GM19239 (cell line): ENCODE measurements at regions not wholly inside any gene's neighbourhood (a gene's known extent, or its start where the extent isn't known, plus 50 kb on each side); places are given as distances from the start of the nearest gene placed in this dataset.

Source experiments
- DNase-seq: peaks from one replicate; pipeline ENCODE4 v3.0.0; 2011; ENCODE audit warnings: low spot score; ENCODE audit not compliant: insufficient read length
- FAIRE-seq: peaks from 2 replicates; lab custom pipeline; 2011; peaks lifted over from hg19 to GRCh38; lab: Jason Lieb, UNC

- DNase-seq (no peak), FAIRE-seq (no peak)
Observed at GRCh38 chr4:127165971-127166370, 466.8 kb upstream of the INTU start.

DNA sequence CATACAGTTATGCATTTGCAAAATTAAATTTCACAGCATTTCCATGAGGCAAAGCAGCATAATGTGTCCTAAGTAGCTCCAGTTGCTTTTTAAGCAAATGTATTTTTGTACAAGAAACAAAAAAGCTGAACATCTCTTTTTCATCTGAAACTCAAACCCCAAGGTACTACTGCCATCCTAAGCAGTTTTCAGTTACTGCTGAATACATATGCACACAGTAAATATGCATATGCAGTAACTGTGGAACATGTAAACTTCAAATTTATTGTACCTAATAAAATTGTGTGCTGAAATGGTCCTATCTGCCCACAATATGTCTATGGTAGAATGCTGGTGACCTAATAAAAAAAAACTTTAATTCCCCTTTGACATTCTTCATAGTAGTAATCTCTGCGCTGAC lies 458.6 kb upstream of the INTU start:
- FAIRE-seq (no peak), DNase-seq (no peak)

DNA sequence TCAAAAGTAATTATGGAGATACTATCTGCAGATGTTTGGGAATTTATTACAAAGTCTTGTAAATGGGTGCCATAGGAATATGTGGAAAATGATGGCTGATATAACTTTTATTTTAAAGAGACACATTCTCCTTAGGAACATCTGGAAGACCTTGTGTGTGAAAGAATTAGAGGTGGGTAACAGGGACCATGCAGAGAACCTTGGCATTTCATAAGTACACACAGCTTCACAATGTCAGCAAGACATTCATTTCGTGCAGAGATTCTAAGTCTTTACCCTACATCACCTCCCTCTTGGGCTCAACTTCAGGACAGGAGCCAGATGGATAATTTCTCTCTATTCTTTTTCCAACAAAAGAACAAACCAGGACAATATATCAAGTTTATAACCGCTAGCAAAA lies 458.1 kb upstream of the INTU start:
- FAIRE-seq = no peak
- no peak for DNase-seq

DNA sequence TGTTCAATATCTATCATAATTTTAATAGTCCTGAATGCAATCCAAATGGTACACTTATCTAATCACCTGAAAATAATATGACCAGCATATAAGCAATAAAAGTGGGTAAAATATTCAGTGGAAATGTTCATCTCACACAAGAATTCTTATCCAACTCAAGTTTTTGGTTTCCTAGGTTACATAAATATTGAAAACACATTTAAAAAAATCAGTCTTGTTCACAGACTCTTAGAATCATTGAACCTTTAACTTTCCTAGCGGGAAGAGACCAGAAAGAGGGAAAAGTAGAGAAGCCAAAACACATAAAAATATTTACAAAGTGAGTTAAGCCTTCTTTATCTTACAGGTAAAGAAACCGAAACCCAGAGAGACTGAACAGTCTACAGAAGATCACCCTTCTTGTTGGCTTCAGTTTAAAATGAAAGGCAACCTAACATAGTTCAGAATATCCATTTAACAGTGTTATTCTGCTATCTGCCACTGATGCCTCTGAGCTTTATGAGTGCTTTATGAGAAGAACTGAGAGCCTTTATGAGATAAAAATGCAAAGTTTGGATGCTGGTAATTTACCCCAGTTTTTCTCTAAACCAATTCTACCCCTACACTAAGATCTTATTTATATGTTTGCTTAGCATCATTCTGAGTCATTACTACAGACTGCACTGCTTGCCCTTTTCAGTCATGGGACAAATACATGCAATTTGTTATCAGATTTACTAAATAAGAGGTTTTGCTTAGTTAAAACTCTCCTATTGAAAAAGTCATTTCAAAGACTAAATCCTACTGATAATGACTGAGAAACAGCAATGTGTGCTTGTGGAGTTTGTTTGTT lies 453.3 kb upstream of the INTU start:
- FAIRE-seq (no peak), DNase-seq (no peak)

- FAIRE-seq (no peak), DNase-seq (no peak)
Observed at GRCh38 chr4:127181001-127181400, 451.8 kb upstream of the INTU start.

- DNase-seq (no peak), FAIRE-seq (no peak)
Observed at GRCh38 chr4:127182687-127183086, 450.1 kb upstream of the INTU start.

- no peak for FAIRE-seq
- DNase-seq = no peak
Observed at GRCh38 chr4:127188847-127189246, 443.9 kb upstream of the INTU start.

DNA sequence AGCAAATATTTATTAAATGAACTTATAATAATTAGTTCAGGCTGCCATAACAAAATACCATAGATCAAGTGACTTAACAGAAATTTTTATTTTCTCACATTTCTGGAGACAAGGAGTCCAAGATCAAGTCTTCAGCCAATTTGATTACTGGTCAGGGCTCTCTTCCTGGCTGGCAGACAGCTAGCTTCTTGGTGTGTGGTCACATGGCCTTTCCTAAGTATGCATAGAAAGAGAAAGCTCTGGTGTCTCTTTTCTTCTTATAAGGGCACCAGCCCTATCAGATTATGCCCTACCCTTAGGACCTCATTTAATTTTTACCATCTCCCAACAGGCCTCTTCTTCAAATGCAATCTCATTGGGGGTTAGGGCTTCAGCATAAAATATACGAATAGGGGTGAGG lies 438.5 kb upstream of the INTU start:
- no peak for DNase-seq
- no peak for FAIRE-seq

DNA sequence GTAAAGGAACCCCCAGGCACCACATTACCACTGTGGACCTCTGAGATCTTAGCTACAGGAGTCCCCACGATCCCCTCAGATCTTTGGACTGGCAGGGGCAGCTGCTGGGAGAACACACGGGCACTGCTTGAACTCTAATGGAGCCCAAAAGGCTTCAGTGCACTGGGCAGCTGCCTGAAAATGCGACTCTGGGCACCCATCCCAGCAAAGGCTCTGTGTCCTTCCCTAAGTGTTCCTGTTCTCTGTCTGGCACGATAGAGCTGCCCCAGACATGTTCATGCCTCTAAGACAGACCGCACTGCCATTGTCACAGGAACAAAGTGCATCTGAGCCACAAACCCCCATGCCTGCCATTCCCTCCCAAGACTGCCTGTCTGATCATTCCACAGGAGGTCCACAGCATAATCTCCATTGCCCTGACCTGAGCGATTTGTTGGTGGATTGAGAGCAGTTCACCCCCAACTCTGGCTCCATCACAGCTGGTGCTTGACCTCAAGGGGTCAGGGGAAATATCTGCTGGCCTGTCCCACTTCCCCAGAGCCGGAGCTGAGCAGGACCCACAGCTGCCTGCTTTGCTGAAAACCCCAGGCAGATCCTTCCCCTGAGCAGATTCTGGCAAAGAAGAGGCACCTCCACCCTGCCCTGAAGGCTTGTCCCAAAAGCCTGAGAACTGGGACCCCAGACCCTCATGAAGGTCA lies 436.0 kb upstream of the INTU start:
- FAIRE-seq (no peak), DNase-seq (no peak)

GRCh38 chr4:127203562-127204200 lies 429.1 kb upstream of the INTU start:
- no peak for FAIRE-seq
- DNase-seq = no peak

DNA sequence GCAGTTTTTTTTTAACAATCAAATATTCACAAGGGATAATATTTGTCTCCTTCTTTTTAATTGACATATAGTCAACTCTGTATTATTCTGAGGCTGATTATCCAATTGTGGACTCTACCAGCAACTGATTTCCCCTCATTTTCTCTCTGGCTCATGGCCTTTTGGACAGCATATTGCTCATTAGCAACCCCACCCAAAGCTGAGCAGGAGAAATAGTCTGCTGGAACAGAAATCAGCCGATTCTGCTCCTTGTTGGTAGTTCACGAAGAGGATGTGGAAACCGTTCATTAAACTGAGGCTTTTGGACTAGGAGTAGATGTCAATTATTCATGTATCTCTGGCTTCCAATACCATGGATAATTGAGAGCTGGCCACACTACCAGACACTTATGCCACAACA lies 428.4 kb upstream of the INTU start:
- DNase-seq (no peak), FAIRE-seq (no peak)

DNA sequence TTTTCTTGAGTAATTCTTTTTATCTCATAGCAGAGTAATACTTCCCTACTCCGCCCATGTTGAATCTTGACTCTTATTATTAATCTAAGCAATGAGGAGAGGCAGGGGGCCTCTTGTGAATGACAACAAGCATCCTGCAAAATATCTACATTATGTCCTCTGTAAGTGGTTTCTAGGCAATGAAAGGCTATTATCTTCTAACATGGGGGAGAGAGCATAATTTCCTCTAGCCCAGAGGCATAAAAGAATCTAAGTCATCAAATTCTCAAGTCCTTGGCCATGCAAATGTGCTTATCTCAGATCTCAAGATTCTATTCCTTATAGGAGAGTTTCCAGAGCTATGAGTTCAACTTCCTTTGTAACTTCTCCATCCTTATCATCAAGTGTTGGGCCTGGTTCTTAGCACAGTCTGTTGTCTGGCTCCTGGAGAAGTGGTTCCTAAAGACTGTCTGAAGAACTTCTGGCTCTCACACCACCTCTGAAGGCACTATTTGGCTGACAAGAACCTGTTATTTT lies 423.1 kb upstream of the INTU start:
- no peak for DNase-seq

DNA sequence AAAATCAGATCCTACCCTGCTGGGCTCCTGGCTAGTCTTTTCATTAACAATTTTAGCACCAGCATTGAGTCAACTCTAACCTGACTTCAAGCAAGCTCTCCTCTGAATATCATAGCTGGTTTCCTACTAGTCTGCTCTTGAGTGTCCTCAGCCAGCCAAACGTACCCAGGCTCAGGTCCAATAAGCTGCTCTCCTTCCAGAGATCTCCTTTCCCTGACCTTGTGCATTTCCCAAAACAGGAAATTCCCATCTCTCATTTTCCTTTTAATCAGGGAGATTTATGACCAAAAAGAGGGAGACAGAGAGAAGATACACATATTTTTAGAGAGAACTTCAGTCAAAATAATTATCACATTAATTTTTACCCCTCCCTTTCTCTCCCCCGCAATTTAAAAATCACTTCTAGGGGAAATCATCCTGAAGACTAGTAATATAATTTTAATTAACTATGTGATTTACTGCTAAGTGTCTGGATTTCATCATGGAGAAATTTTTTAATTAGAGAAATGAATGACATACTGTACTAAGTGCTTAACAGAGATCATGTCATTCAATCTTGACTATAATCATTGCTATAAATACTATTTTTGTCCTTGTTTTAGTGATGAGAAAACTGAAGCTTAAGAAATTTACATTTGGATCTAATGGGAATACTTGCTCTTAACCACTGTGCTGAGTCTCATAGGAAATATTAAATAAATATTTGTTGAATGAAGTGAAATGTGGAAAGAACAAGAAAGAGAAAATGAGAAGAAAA lies 421.7 kb upstream of the INTU start:
- DNase-seq = no peak
- no peak for FAIRE-seq

More for the DNA sequence above, 423.1 kb upstream of the INTU start:
- no peak for FAIRE-seq

DNA sequence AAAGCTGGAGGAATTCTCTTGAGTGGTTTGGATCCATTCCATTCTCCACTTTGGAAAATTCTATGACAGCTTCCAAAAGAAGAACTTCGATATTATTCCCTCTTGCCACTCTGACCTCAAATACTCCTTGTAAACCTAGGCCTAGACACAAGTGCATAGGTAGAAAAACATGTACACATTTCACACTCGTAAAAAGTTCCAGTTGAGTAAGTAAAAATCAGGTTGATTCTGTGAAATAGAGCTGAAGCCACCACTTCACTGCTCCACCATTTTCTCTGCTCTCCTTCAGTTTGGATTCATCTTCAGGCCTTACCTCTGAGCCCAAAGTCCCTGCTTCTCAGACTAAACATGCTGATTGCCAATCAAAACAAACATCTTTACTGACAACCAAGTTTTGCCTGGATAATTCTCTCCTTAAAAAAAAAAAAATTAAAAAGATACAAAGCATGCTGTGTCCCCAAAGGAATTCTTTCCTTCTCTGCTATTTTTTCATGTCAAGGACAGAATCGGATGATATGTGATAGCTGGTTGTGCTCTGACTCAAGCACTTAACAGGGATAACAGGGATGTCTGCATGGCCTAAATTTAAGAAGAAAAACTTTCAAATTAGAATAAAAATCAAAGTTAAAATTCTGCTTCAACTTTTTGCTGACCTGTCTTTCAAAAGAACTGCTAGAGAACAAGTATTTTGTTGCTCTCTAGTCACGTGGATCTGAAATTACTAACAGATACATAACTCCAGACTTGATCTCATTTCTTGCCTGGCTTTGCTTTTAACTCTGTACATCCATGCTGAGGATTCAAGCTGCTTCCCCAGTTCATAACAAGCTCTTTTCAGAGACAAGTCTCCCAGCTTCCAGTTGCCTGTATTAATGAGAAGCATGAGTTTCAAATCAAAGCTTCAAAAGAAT lies 420.9 kb upstream of the INTU start:
- no peak for DNase-seq

GRCh38 chr4:127212701-127213100 lies 420.1 kb upstream of the INTU start:
- no peak for FAIRE-seq
- DNase-seq = no peak

More for the DNA sequence above, 420.9 kb upstream of the INTU start:
- FAIRE-seq = no peak

- no peak for FAIRE-seq
- DNase-seq = no peak
Observed at GRCh38 chr4:127214016-127214415, 418.7 kb upstream of the INTU start.

GRCh38 chr4:127214931-127215330 lies 417.8 kb upstream of the INTU start:
- DNase-seq (no peak), FAIRE-seq (no peak)

DNA sequence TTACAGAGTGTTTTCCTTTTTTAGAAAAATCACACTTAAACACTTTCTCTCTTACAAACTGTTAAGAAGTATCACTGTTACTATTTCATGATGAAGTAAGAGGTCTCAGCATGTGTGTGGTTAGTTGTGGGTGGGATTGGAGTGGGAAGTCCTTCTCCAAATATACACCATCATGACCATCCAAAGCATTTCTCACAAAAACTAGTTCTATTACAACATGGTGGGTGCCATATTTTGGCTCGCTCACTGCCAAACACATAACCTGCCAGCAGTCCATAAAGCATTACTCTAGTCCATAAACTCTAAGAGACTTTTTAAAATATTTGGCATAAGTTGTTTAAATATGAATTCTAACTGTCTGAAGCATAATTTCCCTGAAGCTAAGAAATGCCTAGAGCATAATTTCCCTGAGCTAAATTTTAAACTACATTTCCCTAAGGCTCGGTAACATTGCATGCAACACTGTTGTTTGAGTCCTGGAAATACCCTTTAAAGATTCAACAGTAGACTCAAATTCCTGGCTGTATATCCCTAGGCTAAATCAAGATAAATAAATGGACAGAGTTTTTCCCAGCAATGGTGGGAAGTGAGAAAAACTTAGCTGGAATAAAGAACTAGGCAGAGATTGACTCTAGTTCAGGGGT lies 415.0 kb upstream of the INTU start:
- DNase-seq (no peak), FAIRE-seq (no peak)

DNA sequence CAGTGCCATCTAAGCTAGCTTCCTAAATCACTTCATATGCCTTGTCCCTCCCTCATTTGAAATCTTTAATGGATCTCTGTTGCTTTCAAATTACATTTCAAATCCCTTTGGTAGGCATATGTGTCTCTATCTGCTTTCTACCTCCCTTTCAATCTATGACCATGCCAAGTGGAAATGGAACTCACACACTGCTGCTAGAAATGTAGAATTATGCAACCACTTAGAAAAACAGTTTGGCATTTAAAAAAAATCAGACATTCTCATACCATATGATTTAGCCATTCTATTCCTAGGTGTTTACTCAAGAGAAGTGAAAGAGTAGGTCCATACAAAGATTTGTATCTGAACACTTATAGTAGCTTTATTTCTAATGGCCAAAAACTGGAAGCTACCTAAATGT lies 413.5 kb upstream of the INTU start:
- DNase-seq = no peak
- FAIRE-seq = no peak
